Muscle of arm (tissue), 1 donor: ENCODE measurements at regions not wholly inside any gene's neighbourhood (a gene's known extent, or its start where the extent isn't known, plus 50 kb on each side); places are given as distances from the start of the nearest gene placed in this dataset.
"Not testable (repeated sequence)": the region's sequence is repeated elsewhere in the genome, so short reads cannot be mapped to it uniquely, and the experiment has no call there.

Experiments used
- DNase-seq: peaks from one replicate; pipeline ENCODE4 v3.0.0-alpha.2; 2013

DNA sequence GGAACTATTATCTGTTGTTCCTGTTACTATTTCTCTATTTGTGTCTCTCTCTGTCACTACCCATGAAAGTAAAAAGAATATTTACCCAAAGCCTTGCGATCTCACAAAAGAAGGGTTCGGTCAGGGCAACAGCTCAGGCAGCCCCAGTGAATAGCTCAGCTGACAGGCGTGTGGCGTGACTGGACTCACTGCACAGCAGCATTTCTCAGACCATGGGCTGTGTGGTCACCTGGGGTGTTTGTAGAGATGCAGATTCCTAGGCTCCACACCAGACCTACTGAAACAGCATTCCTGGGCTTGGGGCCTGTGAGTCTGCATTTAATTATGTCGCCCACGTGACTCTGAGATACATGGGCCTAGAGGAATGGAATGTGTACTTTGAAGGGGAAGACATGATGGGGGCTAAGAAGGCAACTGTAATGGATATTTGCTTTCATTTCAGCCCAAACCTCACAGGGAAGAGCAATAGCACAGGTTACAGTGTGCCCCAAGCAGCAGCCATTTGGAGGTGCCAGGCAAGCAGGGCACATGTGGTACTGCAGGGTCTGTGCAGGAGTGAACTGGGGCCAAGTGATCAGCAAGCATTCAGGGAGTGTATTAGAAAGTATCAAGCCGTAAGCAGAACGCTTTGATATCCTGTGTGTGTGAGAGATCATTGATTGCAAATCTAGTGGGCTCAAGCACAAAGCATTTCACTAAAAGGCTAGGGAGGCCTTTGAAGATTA is 90.4 kb upstream of the RBMS1 start:
- no peak for DNase-seq

DNA sequence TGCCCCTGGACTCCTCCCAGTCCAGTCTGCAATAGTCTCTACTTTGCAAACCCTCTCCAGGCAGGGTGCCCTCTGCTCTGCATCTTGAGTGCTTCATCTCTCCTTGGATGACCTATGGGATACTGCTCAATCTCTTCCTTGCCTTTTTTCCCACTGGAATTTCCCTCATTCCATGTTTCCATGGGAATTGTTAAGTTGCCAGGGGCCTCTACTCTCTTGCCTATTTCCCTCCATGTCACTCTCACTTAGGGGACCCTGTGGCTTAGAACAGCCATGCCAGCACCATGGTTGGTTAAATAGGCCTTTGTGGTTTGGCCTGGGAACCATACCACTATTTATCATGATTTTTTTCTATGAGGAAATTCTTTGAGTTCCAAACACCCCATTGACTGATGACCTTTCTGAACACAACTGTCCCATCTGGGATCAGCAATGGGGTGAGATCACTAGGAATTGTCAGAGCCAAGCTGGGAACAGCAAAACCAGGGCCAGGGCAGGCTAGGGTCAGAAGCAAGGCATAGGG is 91.4 kb upstream of the RBMS1 start:
- DNase-seq = no peak

DNA sequence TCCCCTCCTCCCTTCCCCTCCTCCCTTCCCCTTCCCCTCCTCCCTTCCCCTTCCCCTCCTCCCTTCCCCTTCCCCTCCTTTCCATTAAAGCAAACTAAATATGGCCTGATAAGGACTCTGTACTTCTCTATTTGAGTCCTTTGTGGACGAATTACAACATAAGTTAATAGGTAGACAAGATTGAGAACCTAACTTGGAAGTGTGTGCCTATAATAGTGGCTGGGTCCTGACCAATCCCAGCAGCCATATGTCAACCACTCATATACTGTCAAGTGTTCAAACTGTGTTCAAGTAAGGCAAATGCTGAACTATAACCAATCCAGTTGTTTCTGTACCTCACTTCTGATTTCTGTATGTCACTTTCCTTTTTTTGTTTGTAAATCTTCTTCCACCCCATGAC is 97.1 kb upstream of the RBMS1 start:
- DNase-seq = no peak

DNA sequence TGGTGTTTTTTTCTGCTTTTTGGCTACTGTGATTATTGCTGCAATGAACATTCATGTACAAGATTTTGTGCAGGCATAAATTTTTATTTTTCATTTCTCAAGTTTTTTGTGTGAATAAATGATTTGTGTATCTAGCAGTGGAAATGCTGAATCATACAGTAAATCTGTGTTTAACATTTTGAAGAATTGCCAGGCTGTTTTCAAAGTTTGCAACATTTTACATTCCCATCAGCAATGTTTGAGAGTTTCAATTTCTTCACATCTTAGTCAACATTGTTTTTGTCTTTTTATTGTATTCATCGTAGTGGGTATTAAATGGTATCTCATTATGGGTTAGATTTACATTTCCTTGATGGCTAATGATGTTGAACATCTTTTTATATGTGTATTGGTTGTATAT is 98.8 kb upstream of the RBMS1 start:
- DNase-seq = no peak

DNA sequence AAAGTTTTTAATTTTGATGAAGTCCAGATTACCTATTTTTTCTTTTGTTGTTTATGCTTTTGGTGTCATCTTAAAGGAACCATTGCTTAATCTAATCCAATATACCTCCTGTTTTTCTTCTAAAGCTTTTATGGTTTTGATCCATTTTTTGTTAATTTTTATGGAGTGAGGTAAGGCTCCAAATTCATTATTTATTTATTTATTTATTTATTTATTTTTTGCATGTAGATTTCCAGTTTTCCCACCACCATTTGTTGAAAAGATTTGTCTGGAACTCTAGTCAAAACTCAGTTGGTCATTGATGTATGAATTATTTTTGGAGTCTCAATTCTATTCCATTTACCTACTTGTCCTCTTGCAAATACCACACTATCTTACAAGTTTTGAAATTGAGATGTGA is 99.4 kb upstream of the RBMS1 start:
- DNase-seq = no peak

DNA sequence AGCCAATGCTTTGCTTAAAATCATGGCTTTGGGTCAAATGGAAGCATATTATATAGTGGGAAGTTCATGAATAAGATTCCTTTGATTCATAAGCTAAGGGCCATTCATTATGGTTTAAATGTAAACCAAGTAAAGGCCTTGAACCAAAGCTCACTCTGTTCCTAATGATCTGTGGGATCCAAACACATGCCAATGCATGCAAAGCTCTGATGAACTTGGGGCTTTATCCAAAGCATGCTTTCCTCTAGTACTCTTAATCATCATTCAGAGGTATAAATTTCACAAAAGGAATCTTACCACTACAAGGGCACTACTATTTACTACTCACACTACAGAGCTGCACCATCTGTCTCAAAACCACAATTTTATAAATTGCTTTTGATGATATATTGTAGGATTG is 102.8 kb upstream of the RBMS1 start:
- DNase-seq = no peak

DNA sequence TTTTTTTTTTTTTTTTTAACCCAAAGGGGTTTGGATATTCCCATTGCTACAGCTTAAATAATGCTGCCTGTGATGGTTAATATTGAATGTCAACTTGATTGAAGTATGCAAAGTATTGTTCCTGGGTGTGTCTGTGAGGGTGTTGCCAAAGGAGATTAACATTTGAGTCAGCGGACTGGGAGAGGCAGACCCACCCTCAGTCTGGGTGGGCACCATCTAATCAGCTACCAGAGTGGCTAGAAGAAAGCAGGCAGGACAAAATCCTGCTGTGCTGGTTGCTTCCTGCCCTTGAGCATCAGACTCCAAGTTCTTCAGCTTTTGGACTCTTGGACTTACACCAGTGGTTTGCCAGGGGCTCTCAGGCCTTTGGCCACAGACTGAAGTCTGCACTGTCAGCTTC is 106.8 kb upstream of the RBMS1 start:
- not testable (repeated sequence) for DNase-seq

DNA sequence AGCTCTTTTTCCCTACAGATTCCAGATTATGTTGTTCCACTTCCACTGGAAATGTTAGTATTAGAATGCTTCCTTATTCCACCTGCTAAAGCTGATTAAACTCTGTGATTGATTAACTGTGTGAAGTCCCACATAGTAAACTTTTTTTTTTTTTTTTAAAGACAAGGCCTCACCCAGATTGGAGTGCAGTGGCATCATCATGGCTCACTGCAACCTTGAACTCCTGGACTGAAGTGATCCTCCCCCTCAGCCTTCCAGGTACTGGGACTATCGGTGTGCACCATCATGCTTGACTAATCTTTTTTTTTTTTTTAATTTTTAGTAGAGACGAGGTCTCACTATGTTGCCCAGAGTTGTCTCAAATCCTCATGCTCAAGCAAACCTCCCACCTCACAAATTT is 108.5 kb upstream of the RBMS1 start:
- no peak for DNase-seq

DNA sequence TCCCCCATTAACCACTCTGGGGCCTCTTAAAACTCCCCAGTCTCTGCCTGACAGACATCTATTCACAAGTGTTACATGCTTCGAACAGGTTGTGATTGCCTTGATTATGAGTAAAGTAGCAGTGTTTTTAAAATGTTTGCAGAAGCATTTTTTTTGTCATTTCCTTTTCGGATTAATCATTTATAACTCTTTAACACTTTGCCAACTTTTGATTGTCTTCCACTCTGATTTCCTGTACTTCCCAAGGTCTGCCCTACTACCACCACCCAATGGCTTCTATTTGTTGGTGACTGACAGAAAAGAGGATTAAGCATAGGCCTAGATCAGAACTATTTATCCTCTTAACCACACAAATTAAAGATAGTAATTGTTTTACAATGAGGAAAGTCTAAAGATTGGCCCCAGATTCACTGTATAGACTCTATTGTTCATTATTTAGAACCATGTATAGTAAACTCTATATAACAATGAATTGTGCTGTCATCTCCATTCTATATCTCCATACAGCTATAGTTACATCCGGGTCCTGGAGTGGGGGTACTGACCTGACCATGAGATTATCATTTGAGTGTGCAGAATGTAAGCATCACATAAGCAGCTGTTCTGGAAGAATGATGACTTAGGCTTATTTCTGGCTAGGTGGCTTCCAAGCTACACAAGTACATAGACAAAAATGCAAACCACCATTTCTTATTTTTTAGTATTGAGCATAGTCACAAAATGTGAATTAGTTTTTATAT is 110.3 kb upstream of the RBMS1 start:
- no peak for DNase-seq

DNA sequence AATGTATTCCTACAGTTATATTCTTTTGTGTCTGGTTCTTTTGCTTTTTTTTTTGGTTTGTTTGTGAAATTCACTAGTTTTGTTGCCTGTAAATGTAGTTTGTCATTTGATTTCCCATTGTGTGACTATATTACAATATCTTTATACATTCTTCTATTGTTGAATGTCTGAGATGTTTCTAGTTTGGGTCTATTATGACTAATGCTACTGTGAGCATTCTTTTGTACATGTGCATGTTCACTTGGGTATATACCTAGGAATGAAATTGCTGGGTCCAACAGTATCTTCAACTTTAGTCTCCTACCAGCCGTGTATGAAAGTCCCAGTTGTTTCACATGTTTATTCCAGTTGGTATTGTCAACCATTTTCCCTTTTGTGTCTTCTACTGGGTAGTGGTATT is 112.7 kb upstream of the RBMS1 start:
- no peak for DNase-seq

DNA sequence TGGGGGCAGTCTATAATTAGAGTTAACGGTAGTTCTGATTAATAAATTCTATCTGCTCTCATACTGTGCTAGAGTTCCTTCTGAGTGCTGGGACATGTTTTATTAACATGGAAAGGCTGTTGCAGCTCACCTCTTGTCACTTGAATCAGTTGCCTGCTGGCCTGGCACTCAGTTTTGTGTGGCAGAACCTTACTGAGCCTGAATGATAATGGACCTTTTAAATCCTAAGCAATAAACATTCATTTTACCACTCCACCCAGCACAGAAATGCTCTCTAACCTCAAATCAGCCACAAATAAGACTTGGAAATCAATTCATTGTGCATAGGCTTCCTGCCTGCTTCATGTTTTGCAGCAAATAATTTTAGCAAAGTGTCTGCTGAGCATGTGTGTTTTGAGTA is 115.0 kb upstream of the RBMS1 start:
- DNase-seq = no peak

DNA sequence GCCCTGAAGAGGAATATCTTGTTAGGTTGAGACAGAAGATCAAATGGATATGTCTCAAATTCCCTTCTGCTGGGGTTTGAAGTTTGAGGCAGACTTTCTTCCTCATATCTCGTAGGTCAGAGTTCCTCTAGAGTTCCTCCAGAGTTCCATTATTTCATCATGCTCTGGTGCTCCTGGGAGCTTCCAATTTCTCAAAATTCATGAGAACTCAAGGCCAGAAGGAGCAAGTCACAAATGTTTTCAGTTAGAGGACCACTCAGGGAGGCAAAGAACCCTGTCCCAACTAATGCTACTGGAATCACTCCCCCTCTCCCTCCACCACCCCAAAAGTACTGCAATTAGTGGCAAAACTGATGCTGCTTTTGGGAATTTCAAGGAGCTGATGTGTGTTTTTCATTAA is 115.7 kb upstream of the RBMS1 start:
- DNase-seq = no peak

DNA sequence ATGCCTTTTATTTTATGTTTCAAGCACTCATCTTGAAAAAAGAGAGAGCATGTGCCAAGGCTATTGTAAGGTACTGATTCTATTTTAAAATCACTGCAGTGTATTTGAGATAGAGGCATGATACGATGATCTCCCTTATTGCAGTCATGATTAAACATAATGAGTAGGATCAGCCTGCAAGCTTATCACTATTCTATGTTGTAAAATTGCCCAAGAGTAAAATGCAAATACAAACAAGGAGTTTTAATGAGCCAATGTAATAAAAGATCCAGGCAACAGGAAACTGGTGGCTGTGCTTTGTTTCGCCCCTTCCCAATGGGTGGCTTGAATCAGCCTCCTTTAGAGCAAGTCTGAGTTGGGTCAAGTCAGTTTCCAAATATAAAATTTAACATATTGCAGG is 116.4 kb upstream of the RBMS1 start:
- DNase-seq = no peak

DNA sequence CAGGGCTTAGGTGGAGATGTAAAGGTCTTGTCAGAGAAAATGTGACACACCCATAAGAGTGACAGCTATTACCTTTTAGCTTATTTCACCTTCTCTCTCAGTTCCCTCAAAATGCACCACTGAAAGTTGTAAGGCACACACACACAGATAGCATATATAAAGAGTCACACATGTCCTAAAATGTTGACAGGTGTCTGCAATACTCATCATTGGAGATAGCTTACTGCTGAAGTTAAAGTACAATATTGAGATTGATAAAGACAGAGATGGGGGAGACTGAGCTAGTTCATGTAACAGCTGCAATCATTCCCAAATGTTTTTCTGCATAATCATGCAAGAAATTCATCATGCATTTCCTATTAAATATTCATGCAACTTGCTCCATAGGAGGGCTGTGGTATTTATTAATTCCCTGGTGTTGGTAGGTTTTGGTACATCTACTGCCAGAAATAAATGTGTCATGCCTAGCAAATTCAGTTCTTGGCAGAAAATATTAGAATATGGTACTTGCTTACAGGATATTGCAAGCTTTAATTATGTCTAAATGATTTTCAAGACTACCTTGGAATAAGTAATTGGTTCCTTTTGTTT is 118.8 kb upstream of the RBMS1 start:
- no peak for DNase-seq

DNA sequence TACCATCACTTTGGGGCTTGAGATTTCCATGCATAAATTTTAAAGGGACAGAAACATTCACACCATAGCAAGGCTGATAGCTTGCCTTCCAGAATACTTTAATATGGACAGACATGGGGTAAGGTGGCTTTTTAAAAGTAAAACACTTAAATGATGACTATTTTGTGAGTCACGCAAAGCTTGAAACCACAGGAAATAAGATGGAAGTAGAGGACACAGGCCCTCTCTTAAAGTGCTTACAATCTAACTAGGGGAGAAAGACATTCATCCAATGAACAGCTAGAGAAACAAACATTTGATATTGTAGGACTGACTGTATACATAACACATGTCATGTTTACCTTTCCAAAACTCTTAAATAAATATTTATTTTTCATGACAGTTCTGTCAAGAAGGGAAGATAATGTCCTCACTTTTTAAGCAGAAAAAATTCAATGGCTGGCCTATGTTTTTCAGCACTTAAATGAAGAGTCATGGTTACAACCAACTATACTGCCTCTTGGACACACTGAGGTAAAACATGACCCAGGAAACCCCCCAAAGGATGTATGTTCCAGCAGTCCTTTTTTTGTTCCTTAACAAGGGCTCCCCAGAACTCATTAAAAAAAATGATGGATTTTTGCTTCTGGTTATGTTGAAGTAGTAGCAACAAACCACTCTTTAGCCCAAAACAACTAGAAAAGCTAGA is 120.0 kb upstream of the RBMS1 start:
- DNase-seq = no peak

DNA sequence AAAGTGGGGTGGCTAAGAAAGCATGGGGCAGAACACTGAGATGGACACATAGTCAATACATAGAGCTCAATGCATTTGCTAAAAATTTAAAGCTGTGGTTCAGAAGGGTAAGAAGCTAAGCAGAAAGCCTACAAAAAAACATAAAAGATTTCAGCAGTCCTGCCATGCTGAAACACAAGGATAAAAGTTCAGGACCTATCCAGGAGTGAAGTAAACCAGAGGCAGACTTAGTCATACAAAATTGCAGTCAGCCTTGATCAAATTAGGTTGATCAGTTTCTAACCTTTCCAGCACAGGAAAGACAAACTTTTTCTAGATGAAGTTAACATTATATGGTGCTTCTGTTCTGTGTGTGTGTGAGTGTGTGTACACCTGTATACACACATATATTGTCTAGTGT is 120.8 kb upstream of the RBMS1 start:
- DNase-seq = no peak

DNA sequence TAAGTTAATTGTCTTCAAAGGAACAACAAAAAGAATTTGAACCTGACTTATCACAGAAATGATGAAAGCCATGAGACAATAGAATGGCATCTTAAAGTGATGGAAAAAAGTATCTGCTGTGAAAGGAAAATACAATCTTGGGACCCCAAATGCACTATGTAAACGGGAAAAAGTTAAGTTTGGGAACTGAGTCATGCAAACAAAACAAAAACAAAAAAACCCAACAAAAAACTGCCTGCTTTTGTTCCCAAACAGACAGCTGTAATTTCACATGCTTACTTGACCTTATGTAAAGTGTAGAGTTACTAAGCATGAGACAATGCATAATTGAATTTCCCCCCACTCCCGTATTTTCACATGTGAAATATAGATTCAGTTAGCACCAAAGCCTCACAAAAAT is 122.1 kb upstream of the RBMS1 start:
- no peak for DNase-seq

DNA sequence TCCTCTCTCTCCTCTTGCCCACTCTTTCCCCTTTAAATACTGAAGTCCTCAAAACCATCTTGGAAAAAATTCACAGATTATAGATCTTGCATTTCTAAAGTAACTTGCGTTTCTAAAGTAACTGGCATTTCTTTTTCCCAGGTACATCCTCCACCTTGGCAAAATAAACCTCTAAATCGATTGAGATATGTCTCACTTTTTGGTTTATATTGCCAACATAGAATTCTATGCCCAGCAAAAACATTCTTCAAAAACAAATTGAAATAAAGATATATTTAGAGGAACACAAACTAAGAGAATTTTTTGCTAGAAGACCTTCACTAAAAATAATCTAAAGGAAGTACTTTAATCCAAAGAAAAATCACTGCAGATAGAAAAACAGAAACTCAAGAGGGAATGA is 122.5 kb upstream of the RBMS1 start:
- no peak for DNase-seq

DNA sequence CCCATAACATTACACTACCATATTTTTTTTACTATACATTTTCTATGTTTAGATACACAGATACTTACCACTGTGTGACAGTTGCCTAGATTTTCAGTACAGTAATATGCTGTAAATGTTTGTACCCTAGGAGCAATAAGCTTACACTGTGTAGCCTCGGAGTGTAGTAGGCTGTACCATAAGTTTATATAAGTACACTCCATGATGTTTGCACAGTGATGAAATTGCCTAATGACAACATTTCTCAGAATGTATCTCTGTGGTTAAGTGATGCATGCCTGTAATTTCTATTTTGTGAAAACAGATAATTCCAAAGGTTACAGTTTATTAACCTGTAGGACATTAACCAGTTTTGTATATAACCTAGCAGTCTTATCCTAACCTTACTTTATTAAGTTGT is 128.1 kb upstream of the RBMS1 start:
- DNase-seq = no peak

DNA sequence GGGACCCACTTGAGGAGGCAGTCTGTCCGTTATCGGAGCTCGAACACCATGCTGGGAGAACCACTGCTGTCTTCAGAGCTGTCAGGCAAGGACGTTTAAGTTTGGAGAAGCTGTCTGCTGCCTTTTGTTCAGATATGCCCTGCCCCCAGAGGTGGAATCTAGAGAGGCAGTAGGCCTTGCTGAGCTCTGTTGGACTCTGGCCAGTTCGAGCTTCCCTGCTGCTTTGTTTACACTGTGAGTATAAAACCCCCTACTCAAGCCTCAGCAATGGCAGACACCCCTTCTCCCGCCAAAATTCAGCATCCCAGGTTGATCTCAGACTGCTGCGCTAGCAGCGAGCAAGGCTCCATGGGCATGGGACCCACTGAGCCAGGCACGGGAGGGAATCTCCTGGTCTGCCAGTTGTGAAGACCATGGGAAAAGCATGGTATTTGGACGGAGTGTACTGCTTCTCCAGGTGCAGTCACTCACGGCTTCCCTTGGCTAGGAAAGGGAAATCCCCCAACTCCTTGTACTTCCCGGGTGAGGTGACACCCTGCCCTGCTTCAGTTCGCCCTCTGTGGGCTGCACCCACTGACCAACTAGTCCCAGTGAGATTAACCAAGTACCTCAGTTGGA is 134.5 kb upstream of the RBMS1 start:
- not testable (repeated sequence) for DNase-seq

DNA sequence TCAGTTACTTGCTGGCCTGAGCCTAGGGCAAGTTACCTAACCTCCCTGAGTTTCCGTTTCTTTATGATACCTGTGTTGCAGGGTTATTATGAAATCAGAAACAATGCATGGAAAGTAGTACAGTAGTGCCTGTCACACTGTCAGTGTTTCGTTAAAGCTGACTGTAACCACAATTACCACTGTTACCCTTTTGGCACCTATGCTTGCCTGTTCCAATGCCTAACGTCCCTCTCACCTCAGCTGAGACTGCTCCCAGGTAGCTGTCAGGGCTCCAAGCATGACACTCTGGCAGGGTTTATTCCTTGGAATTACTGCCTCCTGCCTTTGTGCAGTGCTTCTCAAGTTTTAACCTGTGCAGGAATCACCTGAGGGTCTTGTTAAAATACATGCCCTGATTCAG is 135.2 kb upstream of the RBMS1 start:
- no peak for DNase-seq
